ENCODE measurements at regions not wholly inside any gene's neighbourhood (a gene's known extent, or its start where the extent isn't known, plus 50 kb on each side); places are given as distances from the start of the nearest gene placed in this dataset.
"Not testable (repeated sequence)": the region's sequence is repeated elsewhere in the genome, so short reads cannot be mapped to it uniquely, and the experiment has no call there.

DNA sequence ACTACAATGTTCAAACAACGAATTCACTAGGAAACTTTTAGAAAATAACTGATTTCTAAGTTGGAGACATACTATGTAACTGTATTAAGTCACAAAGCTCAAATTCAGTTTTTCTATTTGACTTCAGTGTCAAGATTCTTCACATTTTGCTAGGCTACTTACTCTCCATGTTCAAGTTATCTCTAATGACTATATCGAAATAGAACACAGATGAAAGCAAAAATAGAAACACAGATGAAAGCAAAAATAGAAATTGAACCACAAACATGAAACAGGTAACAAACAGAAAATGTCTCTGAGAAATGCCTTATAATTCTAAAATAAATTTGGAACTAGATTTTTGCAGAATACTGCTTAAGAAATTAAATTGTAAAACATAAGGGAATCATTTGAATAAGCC is 113.5 kb downstream of the SPDYE17 start:
- DNase-seq: not testable (repeated sequence)

DNA sequence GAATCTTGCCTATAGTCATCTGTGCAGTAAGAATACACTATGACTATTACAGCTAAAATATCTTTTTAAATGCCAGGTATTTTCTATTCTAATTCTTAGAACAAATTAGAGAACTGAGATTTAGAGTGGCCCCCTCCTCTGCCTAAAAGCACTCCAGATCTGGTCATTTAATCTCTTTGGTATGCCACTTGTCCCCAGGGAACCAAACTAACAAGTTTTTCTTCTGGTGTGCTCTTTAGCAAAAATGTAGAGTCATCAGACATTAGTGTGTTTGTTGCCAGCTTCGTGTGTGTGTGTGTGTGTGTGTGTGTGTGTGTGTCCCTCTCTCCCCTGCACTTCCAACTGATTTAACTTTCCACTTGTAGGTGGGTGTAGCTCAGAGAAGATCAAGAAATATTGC is 117.8 kb downstream of the SPDYE17 start:
- DNase-seq: peak; percentile 65

DNA sequence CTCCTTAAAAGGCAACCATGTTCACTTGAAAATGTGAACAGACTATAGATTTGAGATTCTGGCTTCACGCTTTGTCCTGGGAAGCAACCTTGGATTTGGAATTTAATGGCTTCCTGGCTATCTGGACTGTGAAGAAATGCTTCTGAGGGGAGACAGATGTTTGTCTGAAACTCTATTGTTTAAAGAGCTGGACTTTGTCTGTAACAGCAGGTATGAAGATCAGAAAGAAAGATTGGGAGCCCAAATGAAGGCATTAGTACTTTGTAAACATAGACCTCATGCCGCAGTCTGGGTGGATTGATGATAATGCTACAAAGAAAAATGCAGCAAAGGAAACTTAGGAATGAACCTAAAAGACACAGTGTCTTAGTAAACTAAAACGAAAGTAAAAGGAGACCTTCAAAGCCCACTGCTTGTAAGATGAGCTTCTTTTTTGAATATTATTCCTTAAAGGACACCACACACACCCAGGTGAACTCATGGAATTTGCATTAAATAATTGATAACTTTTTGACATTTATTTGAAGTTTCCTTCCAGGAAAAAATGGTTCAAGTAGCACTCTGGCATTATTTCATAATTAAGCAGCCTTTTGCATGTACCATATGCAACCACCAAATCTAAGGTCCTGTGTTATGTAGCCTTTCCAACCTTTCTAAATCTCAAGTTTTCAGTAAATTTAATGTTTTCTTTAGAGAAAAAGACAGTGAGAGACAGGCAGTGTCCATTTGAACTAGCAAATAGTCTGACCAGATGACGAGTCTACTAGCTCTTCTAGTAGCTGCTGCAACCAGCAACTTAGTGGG is 119.9 kb downstream of the SPDYE17 start:
- not testable (repeated sequence) for DNase-seq

DNA sequence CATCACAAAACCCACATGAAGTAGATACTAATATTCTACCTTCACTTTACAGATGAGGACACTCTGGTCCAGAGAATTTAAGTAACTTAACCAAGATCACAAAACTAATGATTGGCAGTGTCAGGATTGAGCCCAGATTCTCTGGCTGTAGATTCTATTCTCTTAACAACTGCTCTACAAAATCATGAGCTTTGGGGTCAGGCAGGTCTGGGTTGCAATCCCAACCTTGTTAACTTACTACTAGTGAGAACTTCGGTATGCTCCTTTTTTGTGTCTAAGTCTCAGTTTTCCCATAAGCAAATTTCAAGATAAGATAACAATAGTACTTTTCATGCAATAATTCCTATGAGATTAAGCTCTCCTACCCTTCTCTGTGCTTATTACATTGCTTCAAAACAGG is 127.5 kb downstream of the SPDYE17 start:
- DNase-seq: not testable (repeated sequence)

DNA sequence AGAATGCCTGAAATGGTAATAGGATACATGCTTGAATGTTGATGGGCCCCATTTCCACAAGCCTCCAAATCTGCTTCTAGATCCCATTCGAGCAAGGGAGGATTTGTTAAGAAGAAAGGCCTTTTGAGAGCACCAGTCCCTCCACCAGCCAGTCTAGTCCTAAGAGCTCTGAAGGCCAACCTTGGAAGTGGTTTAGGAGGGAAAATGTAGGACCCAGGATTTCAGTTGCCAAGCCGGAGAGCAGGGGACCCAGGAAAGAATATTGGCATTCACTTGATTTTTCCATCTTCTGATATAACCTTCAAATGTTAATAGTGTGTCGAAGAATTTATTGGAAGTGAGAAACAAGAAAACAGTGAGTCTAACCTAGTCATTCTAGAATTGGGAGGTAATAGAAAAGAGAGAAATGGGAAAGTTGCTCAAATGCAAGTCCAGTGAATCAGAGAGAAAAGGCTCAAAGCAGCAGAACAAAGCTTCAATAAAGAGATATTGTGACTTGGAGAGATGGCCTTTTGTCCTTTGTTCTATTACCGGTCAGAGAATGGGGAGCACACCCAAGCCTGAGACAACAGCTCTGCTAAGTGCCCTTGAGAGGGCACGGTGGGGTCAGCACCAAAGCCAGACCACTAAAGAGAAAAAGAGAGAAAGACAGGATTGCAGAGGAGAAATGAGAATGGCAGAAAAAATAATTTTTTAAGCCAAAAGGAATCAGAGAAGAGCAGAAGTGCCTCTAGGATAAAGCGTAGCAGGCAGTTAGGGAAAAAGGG is 130.0 kb downstream of the SPDYE17 start:
- DNase-seq: not testable (repeated sequence)

DNA sequence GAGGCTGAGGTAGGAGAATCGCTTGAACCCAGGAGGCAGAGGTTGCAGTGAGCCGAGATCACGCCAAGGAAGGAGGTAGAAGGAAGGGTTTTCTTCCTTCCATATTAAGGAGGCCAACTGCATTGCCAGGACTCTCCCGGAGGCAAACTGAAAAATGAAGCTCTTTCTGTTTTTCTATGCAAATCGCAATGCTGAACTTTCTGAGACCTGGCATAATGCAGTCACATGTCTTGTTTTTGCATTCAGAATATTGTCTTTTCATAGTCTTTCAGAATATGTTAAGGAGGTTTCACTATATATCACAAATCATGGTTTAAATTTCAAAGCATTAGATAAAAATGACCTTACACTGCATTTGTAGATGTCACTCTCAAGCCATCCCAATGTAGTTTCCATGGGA is 133.4 kb downstream of the SPDYE17 start:
- DNase-seq: not testable (repeated sequence)

DNA sequence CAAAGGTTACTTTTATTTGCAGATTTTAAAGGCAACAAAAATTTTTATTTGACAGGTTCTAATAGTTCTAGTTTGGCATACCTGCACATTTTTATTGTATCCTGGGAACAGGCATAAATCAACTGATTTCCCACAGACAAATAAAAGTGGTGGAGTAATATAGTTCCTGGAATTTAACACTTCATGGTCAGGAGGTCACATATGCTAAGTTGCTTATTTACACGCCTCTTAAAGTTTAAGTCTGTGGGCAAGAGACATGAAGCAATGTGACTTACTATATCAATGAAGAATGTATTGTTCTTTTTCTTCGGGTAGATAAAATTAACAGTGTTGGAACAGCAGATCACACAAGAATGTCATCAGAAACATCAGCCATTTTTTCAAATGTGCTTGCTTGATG is 135.2 kb downstream of the SPDYE17 start:
- not testable (repeated sequence) for DNase-seq

DNA sequence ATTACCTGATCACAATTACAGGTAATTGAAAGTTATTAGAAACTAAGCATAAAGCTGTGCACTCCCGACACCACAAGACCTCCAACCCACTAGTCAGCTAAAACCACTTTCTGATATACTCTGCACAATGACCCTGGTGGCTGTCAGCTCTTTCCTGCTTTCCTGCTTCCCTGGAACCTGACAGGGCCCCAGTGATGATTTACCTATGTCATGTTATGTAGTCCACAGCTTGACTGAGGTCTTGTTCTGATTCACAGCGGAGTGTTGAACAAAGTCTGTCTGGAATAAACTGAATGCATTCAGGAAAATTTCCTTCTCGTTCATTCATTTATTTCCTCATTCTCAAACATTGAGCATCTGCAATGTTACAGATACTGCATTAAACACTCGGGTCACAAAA is 136.5 kb downstream of the SPDYE17 start:
- not testable (repeated sequence) for DNase-seq

DNA sequence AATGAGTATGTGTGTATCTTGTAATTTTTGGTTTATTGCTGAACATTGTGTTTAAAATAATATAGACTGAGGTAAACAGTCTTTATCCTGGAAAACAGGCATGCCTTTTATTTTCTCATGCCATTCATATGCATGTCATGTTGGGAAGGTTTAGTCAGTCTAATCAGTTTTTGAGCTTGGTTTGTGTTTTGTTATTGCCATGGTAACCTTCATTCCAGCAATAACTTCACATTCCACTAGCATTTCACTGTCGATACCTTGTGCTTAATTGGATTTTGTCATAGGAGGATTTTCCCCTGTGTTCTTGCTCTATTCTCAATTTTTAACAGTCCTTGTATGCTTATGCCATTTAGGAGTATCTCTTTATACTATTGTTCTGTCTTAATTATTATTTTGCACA is 140.4 kb downstream of the SPDYE17 start:
- not testable (repeated sequence) for DNase-seq

DNA sequence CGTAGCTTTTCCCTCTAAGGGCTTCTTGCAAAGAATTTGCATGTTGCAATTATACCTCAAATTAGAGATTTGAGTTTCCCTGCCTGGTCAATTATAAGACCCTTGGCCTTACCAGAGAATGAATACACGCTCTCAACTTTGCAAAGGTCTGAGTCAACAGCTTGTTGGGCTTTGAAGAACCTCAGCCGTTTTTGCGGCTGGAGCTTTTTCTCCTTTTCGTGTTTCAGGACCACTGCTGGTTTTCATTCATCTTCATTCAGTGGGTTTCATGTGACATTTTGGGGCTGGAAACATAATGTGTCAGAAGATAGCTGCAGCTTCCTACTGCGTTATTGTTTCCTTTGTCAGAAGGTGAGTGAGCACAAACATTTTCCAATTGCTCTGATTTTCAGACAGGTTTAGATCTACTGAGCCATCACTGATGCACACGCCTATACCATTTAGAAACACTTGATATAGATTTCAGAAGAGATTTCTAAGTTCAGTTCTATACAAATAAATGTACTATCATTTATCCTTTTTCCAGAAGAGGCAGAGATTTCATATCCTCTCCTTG is 152.3 kb downstream of the SPDYE17 start:
- not testable (repeated sequence) for DNase-seq

DNA sequence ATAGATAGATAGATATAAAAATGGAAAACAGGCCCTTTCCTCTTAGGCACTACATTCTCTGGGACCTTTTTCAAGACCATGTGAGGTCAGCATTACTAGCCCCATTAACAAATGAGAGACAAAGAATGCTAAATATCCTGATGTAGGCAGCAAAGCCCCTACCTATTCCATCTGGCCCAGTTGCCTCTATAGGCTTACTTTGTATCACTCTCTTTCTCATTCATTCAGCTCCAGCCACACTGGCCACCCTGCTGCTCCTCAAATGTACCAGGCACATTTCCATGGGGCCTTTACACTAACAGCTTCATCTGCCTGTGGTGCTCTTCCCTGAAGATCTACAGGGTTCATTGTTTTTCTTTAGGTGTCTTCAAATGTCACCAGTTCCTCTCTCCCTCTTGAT is 156.4 kb downstream of the SPDYE17 start:
- not testable (repeated sequence) for DNase-seq

DNA sequence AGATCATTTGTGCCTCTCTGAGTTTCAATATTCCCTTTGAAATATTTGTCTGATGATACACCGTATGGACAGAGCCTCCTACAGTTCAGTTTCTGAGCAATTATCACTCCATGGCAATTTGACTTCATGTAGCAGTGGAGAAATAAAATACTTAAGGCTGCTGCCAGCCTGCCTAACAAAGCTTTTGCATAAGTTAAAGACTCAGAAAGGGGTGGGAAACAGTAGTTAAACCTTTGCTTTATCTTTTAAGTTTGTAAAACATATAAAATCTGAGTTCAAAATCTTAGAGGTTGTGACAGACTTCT is 161.7 kb downstream of the SPDYE17 start:
- DNase-seq: not testable (repeated sequence)

DNA sequence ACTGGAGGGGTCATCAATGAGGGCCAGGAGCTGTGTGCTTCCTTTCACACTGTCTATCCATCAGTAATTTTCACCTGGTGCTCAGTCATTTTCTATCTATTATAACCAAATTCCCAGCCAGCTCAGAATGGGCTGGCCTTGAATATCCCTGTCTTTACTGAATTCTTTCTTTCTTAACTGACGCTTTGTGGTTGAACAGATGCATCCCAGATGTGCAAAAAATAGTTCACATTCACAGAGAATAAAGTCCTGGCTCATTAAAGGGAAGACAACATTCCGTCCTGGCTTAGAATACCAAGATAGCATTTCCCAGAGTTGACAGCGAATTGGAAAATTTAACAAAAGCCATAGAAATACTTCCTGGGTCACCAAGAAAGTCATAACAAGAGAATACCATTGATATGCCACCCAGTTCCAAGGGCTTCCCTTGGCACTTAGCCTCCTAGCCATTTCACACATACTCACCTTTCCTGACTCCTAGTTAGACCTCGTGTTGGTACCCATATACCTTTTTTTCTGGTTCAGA is 164.7 kb downstream of the SPDYE17 start:
- not testable (repeated sequence) for DNase-seq

DNA sequence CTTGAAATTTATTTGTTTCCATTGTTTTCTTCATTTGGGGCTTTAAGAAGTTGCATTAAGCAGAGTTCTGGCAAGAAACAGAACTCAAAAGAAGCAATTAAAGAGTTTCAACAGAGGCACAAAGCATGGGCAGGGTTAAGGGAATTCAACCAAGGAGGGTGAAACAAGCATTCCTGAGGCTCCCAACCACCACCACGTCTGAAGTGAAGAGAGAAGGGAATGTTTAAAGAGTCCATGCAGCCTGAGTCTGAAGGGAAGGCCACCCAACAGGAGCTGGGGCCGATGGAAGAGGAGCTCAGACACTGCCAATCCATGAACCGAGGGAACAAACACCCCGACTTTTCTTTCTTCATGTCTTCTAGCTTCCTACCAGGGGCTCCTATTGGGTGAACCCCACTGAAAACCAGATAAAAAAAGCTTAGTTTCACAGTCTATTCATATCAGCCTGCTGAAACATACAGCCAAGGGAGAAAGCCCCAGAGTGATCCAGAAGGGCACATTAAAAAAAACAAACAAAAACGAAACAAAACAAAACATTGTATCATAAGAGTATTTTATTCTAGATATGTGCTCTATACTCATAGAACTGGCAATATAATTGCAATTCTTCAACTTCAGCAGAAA is 168.9 kb downstream of the SPDYE17 start:
- DNase-seq: not testable (repeated sequence)

DNA sequence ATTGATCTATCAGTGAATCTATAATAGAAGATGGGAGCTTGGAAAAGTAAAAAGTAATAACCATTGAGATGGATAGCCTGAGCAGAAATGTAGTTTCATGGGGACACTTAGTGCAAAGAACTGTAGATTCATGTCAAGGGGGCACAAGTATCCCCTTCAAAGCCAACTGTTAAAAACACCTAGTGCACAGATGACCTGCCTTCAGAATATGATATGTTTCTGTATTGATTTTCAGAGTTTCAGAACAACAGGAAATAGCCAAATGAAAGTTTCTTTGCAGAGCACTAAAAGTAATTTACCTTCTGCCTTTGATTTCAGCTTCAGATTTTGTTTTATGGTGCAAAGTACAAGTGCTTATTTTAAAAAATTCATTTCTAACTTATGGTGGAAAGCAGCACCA is 169.9 kb downstream of the SPDYE17 start:
- not testable (repeated sequence) for DNase-seq

DNA sequence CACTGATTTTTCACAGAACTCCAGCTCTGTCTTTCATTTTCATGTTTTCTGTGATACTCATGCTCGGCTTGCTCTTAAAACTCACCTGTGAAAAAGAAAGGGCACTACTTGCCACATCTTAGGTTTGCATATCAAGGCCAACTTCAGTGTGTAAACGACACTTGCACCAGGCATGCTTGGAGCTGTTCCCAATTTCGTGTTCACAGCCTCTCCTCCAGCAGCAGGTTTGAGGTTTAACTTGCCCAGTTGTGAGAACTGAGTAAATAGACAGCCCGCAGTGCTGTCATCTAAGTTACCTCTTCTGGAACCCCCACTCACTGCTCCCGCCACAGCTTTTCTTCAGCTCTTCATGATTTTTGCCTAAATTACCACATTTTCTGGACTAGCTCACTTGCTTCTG is 172.2 kb downstream of the SPDYE17 start:
- not testable (repeated sequence) for DNase-seq

DNA sequence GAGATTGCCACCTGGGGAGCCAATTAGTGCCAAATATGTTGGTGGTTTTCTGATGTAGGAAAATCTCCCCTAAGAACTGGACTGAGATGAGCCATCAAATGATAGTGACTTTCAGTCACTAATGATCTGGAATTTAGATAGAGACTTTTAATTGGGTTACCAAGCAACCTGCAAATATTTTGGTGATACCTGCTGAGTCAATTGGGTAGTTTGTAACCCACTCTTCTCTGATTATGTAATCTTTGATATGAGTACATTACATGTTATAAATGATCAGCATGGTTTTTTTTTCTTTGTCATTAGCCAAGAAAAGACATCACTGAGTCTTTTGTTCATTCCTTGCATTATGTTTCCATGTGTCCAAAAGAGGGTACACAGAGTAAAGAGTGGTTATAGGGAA is 177.5 kb downstream of the SPDYE17 start:
- DNase-seq: not testable (repeated sequence)

DNA sequence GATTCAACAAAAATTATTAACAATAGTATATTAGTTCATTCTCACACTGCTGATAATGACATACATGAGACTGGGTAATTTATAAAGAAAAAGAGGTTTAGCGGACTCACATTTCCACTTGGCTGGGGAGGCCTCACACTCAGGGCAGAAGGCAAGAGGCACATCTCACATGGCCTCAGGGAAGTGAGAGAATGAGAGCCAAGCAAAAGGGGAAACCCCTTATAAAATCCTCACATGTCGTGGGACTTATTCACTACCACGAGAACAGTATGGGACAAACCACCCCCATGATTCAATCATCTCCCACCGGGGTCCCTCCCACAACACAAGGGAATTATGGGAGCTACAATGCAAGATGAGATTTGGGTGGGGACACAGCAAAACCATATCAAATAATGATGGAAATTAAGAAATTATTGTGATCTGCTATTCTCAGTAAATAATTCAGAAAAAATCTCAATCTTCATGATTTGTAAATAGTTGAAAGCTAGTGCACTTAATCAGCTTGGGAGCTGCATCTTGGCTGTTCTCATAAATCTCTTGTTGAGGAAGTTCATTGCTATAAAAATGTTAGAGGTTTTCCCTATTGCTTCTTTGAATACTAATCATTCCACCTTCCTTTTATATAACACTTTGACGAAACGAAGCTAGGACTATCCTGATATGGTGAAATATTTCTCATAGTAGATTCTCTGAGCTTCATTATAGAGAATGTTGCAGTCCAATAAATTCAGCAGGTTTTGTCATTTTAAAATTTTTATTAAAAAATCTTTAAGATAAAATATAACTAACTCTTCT is 179.2 kb downstream of the SPDYE17 start:
- not testable (repeated sequence) for DNase-seq

DNA sequence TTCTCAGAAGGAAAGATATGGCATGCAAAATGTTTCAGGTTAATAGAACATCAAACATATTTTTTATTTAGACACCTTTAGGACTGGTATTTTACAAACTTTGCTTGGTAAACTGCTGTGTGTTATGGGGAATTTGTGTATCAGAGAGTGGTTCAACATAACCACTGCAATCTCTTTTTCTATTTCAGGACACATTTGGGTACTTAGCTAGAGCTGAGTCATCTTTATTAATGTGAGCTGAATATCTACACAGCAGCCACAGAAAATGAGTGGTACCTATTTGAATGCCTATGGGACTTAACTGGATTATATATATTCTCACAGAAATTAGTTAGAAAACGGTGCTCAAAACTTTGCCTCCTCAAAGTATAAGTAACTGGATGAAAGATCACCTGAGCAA is 179.8 kb downstream of the SPDYE17 start:
- DNase-seq: not testable (repeated sequence)

DNA sequence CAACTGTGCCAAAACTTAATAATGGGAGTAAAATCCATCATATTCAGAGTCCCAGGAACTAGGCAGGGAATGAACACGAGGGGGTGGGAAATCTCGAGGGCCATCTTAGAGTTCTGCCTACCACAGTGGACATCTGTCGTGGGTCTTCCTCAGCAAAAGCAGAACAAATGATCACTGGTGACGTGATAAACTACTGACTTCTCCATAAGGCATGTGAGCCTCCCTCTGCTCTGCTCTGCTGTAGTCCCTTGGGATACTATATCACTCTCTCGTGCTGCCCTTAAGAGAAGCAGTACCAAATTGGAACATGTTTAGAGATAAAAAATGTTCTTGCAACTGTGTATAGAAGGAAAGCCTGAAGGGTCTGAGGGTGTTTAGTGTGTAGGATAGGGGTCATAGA is 180.5 kb downstream of the SPDYE17 start:
- DNase-seq: not testable (repeated sequence)

DNA sequence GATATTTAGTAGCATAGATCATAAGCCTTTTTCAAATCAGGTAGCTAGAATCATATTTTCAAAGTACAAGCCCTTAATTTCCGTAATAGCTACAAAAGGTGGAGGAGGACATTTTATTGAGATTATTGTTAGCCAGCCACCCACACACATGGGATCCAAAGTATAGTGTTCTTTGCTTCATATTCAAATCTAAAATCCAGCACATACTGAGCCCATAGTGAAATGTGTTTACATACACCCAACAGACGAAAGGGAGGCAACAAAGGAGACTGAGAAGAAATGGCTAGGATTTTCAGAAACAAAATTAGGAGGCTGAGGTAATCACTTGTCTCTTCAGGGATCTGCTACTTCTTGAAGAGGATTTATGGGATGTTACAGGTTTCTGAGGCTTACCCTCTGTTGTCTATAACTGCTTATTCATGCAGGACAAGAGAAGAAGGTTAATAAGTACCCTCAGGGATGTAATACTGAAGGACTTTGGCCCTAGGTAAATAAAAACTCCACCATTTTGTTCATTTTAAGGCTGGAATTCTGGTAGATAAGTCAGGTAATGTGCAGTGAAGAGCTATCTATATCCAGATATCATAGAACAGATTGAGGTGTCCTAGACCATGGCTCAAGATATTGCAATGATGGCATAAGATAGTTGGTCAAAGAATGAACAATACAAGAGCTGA is 182.1 kb downstream of the SPDYE17 start:
- DNase-seq: not testable (repeated sequence)

DNA sequence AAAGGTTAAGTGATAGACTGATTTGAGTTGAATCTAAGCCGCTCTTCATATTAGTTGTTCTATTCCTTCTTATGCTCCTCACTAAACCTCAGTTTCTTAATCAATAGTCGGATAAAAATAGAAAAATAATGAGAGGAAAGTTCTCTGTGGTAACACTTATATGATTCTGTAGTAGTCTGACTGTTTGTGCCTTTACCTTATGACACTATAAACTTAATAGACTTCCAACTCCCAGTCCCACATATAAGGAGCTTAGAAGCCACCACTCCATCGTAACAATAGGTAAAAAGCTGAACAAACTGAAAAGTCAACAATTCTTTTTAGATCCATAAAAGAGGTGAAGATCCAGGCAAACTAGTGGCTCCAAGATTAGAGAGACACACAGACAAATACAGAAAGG is 192.3 kb downstream of the SPDYE17 start:
- not testable (repeated sequence) for DNase-seq

All from islet precursor cell (in vitro differentiated cells).